HEK293 (cell line): ENCODE measurements at regions not wholly inside any gene's neighbourhood (a gene's known extent, or its start where the extent isn't known, plus 50 kb on each side); places are given as distances from the start of the nearest gene placed in this dataset.
"Not testable (repeated sequence)": the region's sequence is repeated elsewhere in the genome, so short reads cannot be mapped to it uniquely, and the experiment has no call there.

Experiments used
- CTCF ChIP-seq: fragments of 450-650 bp; formaldehyde crosslinking; IDR thresholded peaks from 2 replicates; pipeline ENCODE4 v1.5.1; 2016; ENCODE audit warnings: missing biosample characterization, missing genetic modification characterization
- REST ChIP-seq: fragments of 450-650 bp; formaldehyde crosslinking; IDR thresholded peaks from 2 replicates; pipeline ENCODE4 v1.5.1; 2016; ENCODE audit warnings: missing biosample characterization, missing genetic modification characterization
- ZEB2 ChIP-seq: fragments of 450-650 bp; formaldehyde crosslinking; IDR thresholded peaks from 2 replicates; pipeline ENCODE4 v1.5.1; 2016; ENCODE audit warnings: missing biosample characterization, missing genetic modification characterization
- ZNF155 ChIP-seq: fragments of 450-650 bp; formaldehyde crosslinking; IDR thresholded peaks from 2 replicates; pipeline ENCODE4 v1.5.1; 2016; ENCODE audit warnings: missing biosample characterization, missing genetic modification characterization
- ZNF157 ChIP-seq: fragments of 450-650 bp; formaldehyde crosslinking; IDR thresholded peaks from 2 replicates; pipeline ENCODE4 v1.5.1; 2016; ENCODE audit warnings: missing biosample characterization, missing genetic modification characterization
- ZNF311 ChIP-seq: fragments of 450-650 bp; formaldehyde crosslinking; IDR thresholded peaks from 2 replicates; pipeline ENCODE4 v1.5.1; 2017; ENCODE audit warnings: missing biosample characterization, missing genetic modification characterization, borderline replicate concordance
- ZNF362 ChIP-seq: fragments of 450-650 bp; formaldehyde crosslinking; IDR thresholded peaks from 2 replicates; pipeline ENCODE4 v1.5.1; 2016; ENCODE audit warnings: missing biosample characterization, missing genetic modification characterization
- ZNF501 ChIP-seq: fragments of 450-650 bp; formaldehyde crosslinking; IDR thresholded peaks from 2 replicates; pipeline ENCODE4 v1.5.1; 2016; ENCODE audit warnings: missing biosample characterization, missing genetic modification characterization
- ZNF571 ChIP-seq: fragments of 450-650 bp; formaldehyde crosslinking; IDR thresholded peaks from 2 replicates; pipeline ENCODE4 v1.5.0; 2017; ENCODE audit warnings: missing biosample characterization, missing genetic modification characterization

- TF ChIP-seq ZNF155 (tag by site-specific recombination); CTCF (tag by site-specific recombination); ZNF311 (tag by site-specific recombination); ZNF501; REST (tag by site-specific recombination); ZNF157 (tag by site-specific recombination); ZNF362 (tag by site-specific recombination); ZEB2 (tag by site-specific recombination); ZNF571 (tag by site-specific recombination): not testable (repeated sequence)
Measured at GRCh38 chr4:119408561-119409224, 86.8 kb upstream of the FABP2 start.
